Neural crest cell (in vitro differentiated cells): ENCODE measurements at regions not wholly inside any gene's neighbourhood (a gene's known extent, or its start where the extent isn't known, plus 50 kb on each side); places are given as distances from the start of the nearest gene placed in this dataset.

ENCODE experiments used
- DNase-seq: peaks from one replicate; pipeline ENCODE4 v3.0.0; 2021; ENCODE audit warnings: low read depth, mixed read lengths, low spot score
- H3K27ac Mint-ChIP-seq: one replicate; pipeline ENCODE4 v1.8.0; 2021; ENCODE audit warnings: mild to moderate bottlenecking, mixed read lengths; ENCODE audit not compliant: unreplicated experiment
- H3K27me3 Mint-ChIP-seq: 2 replicates; pipeline ENCODE4 v1.8.0; 2021; ENCODE audit warnings: low read depth, mild to moderate bottlenecking, mixed read lengths
- H3K36me3 Mint-ChIP-seq: 2 replicates; pipeline ENCODE4 v1.8.0; 2021; ENCODE audit warnings: low read depth, mild to moderate bottlenecking, mixed read lengths
- H3K4me1 Mint-ChIP-seq: 2 replicates; pipeline ENCODE4 v1.8.0; 2021; ENCODE audit warnings: mixed read lengths
- H3K4me3 Mint-ChIP-seq: one replicate; pipeline ENCODE4 v1.8.0; 2021; ENCODE audit warnings: mild to moderate bottlenecking, mixed read lengths
- H3K9me3 Mint-ChIP-seq: 2 replicates; pipeline ENCODE4 v1.8.0; 2021; ENCODE audit warnings: mixed read lengths
- TF ChIP-seq, protein P1 (sequence below): fragments of 200-600 bp; sonication (generic); conservative IDR thresholded peaks from 2 replicates; pipeline ENCODE4 v1.5.0; 2021; ENCODE audit warnings: antibody characterized with exemption, mild to moderate bottlenecking

DNA sequence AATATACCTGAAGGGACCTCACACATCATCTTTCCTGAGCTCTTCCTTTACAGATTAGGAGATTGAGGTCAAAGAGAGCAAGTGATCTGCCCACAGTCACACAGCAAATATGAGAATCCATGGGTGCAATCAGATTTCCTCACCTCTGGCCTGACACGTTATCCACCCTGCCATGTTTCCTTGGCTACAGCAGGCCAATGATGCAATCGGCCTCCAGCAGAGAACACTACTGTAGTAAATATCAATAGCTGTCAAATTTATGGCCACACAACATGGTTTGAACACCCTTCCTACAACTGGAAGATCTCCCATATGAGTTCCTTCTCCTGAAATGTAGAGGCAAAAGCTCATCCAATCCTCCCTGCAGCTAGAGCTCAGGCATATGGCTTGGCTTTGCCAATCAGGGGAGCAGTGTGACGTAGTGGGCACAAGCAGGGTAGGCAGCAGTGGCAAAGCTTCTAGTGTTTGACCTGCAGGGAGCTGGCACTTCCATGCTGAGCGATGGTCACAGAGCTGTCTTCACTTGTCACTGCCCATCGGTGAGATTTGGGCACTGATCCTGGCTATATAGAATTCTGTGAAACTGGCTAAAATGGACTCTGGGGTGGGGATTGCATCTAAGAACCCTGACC lies 271.3 kb downstream of the TJP1 start:
- no peak for DNase-seq
- Mint-ChIP-seq H3K4me3 (no peak overlapping the region), H3K27ac (no peak overlapping the region), H3K9me3 (peaks cover 11% of the 10 kb centered on the region), H3K27me3 (no peaks in the 10 kb centered on the region), H3K36me3 (peaks cover 3% of the 10 kb centered on the region), H3K4me1 (no peaks in the 10 kb centered on the region)
- TF ChIP-seq, protein P1, sequence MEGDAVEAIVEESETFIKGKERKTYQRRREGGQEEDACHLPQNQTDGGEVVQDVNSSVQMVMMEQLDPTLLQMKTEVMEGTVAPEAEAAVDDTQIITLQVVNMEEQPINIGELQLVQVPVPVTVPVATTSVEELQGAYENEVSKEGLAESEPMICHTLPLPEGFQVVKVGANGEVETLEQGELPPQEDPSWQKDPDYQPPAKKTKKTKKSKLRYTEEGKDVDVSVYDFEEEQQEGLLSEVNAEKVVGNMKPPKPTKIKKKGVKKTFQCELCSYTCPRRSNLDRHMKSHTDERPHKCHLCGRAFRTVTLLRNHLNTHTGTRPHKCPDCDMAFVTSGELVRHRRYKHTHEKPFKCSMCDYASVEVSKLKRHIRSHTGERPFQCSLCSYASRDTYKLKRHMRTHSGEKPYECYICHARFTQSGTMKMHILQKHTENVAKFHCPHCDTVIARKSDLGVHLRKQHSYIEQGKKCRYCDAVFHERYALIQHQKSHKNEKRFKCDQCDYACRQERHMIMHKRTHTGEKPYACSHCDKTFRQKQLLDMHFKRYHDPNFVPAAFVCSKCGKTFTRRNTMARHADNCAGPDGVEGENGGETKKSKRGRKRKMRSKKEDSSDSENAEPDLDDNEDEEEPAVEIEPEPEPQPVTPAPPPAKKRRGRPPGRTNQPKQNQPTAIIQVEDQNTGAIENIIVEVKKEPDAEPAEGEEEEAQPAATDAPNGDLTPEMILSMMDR, result no peak

DNA sequence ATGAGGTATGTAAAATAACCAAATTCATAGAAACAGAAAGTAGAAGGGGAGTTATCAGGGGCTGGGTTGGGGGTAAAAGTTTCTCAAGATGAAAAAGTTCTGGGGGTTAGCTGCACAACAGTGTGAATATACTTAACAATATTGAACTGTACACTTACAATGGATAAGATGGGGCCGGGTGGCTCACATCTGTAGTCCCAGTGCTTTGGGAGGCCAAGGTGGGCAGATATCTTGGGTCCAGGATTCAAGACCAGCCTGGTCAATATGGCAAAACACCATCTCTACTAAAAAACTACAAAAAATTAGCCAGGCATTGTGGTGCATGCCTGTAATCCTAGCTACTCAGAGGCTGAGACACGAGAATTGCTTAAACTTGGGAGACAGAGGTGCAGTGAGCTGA lies 274.3 kb downstream of the TJP1 start:
- peaks cover 12% of the 10 kb centered on the region for H3K36me3 Mint-ChIP-seq
- H3K4me3 Mint-ChIP-seq, result no peak overlapping the region
- TF ChIP-seq, protein P1, result no peak
- H3K27me3 Mint-ChIP-seq, result no peaks in the 10 kb centered on the region
- H3K4me1 Mint-ChIP-seq, result no peaks in the 10 kb centered on the region
- DNase-seq, result no peak
- H3K9me3 Mint-ChIP-seq, result peaks cover 18% of the 10 kb centered on the region
- no peak overlapping the region for H3K27ac Mint-ChIP-seq

DNA sequence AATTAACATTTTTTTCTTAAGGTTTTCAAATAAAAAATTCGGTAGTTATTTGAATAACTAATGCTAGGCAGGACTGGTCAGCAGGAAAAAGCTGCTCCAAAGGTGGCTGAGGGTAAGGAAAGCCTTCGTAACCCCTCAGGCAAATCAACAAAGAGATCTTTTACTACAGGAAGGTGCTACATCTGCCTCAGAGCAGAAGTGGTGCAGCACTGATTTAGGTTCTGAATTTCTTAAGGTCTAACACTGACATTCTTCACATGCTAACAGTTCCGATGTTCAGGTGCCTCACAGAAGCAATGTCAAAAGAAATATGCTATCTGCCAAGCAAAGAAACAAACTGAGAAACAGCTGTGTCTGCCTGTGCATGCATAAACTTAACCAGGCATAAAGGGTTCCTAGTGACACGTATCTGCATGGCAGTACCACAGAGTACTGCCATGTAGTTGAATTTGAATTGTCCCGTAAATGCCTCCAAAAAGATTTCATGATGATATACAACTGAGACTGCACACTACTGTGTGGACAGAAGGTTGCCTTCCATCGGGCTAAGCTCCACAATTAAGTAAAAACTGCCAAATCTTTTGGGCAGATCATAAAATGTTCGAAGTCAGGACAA lies 275.0 kb upstream of the NSMCE3 start:
- DNase-seq, result no peak
- TF ChIP-seq, protein P1, result no peak
- no peaks in the 10 kb centered on the region for H3K27me3 Mint-ChIP-seq
- H3K9me3 Mint-ChIP-seq, result peaks cover 18% of the 10 kb centered on the region
- peaks cover 10% of the 10 kb centered on the region for H3K4me1 Mint-ChIP-seq
- no peak overlapping the region for H3K27ac Mint-ChIP-seq
- H3K4me3 Mint-ChIP-seq, result no peak overlapping the region
- peaks cover 12% of the 10 kb centered on the region for H3K36me3 Mint-ChIP-seq

DNA sequence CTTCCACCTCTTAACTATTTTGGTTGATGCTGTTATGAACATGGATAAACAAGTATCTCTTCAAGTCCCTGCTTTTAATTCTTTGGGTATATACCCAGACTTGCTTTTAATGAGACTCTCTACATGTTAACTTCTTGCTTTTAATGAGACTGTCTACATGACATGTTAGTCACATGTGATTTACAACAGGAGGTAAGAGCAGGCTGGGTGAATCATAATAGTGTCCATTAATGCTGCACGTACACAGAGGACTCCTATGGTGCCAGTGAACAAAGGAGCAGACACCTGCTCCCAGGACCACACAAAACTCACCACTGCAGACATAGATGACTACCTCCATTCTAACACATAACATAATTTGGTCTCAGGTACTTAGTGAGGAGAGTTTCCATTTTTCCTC lies 273.4 kb upstream of the NSMCE3 start:
- no peak for DNase-seq
- no peak overlapping the region for H3K4me3 Mint-ChIP-seq
- TF ChIP-seq, protein P1, result no peak
- no peak overlapping the region for H3K27ac Mint-ChIP-seq
- no peaks in the 10 kb centered on the region for H3K27me3 Mint-ChIP-seq
- peaks cover 12% of the 10 kb centered on the region for H3K36me3 Mint-ChIP-seq
- peaks cover 15% of the 10 kb centered on the region for H3K9me3 Mint-ChIP-seq
- peaks cover 14% of the 10 kb centered on the region for H3K4me1 Mint-ChIP-seq

DNA sequence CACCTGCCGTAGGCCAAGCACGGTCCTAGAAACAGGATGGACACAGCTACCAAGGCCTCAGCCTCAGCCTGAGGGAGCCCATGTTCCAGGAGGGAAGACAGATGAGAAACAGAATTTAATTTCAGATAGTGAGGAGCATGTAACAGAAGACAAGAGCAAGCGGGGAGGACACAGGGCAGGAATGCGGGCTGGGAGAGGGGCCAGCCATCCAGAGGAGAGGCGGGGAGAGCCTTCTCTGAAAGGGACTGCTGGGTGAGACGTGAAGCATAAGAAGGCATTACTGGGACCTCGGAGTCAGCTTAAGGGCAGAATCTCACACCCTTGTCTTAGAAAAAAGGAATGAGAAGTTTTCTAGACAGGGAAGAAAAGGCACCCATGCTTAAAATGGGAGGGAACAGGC lies 271.7 kb upstream of the NSMCE3 start:
- H3K4me3 Mint-ChIP-seq, result no peak overlapping the region
- no peak for DNase-seq
- no peaks in the 10 kb centered on the region for H3K27me3 Mint-ChIP-seq

More for the DNA sequence above, 271.7 kb upstream of the NSMCE3 start:
- peak overlapping the region; percentile 83 for H3K27ac Mint-ChIP-seq
- peaks cover 12% of the 10 kb centered on the region for H3K36me3 Mint-ChIP-seq
- TF ChIP-seq, protein P1, result no peak
- peaks cover 23% of the 10 kb centered on the region for H3K4me1 Mint-ChIP-seq
- peaks cover 12% of the 10 kb centered on the region for H3K9me3 Mint-ChIP-seq
